ENCODE measurements at regions not wholly inside any gene's neighbourhood (a gene's known extent, or its start where the extent isn't known, plus 50 kb on each side); places are given as distances from the start of the nearest gene placed in this dataset.

DNA sequence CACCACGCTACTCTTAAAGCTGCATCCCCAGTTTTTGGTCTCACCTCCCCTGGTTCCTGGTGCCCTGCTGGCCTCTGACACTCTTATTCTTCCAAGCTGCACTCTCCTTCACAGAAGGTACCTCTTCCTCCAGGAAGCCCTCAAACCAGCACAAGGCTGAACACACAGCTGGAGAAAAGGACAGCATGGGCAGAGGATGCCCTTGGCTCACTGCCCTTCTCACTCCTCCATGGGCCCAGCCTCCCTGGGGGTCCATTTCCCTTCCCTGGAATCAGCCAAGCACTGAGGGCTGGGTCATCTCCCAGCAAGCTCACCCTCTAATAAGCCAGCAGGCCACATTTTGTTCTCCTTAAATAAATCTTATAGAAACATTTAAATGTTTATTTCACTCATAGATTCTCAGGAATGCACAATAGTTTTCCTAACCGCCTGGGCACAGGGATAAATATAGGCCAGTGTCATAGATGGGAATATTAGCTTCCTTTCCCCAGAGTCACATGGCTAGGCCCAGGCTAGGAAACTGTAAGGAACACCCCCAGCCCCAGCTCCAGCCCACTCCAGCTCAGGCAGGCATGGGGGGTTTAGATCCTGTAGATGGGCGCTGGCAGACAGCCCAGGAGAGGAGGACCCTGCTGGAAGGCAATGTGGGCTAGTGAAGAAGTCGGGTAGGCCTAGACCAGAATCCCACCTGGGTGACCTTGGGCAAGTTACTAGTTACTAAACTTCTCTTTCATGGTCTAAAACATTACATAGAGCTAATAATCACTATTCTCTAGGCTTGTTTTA lies 51.5 kb downstream of the IRAG1 start:
- H3K9ac ChIP-seq = peak overlapping the region in 5 of 11 experiments; percentile 22 to 65 (median 55); a peak in 9 of 22 replicates
- peak overlapping the region in 8 of 11 experiments; percentile 27 to 85 (median 66); a peak in 16 of 22 replicates for H3K27ac ChIP-seq
- H3K27me3 ChIP-seq = no peaks in the 10 kb centered on the region
- no peak for TF ChIP-seq Cebpa-rat (IDR thresholded peaks at IDR 0.05)
- H3K4me2 ChIP-seq = peak overlapping the region; percentile 35 to 97 (median 85)
- H3K9me3 ChIP-seq (replicated peaks in 1 of 11) = no peaks in the 10 kb centered on the region
- H3K4me3 ChIP-seq = no peak overlapping the region; a peak in 1 of 20 replicates
- no peaks in the 10 kb centered on the region for H4K20me1 ChIP-seq
- H3K36me3 ChIP-seq = no peaks in the 10 kb centered on the region
- peaks cover 14 to 62% (median 37%) of the 10 kb centered on the region in 10 experiments for H3K4me1 ChIP-seq

DNA sequence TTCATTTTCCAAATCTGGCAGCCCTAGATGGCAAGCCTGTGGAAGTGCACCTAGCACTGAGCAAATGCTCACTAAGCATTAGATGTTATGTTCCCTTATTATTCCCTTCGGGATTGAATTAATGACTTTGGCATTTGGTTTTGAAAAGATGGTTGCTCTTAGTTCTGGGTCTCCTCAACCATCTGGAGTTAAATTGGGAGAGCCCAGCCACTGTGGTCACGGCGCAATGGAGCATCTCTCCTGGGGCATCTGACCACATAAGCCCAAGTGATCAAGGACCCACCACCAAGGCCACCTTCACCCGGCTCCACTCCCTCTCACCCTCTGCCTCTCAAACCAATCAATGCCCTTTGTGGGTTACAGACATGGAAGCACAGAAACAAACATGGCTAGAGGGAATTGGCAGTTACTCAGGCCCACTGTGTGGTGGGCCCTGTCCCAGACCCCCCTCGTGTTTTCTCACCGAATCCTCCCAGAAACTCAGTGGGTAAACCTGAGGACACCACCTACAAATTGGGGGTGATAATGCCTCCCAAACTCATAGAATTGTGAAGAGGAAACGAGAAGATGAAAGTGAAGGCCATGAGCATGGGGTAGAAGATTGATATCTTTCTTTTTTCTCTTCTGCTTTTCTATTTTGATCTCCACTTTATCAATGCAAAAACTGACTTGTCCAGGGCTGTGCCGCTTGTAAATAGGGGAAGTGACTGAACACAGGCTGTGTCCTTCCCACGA lies 52.2 kb downstream of the IRAG1 start:
- Histone ChIP-seq H3K27me3 (no peaks in the 10 kb centered on the region), H3K4me1 (peaks cover 14 to 54% (median 34%) of the 10 kb centered on the region in 10 experiments), H4K20me1 (no peaks in the 10 kb centered on the region), H3K27ac (peak overlapping the region in 9 of 11 experiments; percentile 27 to 85 (median 60); a peak in 18 of 22 replicates), H3K4me2 (peak overlapping the region; percentile 52 to 97 (median 85)), H3K9ac (peak overlapping the region in 6 of 11 experiments; percentile 14 to 65 (median 52); a peak in 13 of 22 replicates), H3K36me3 (no peaks in the 10 kb centered on the region), H3K4me3 (peak overlapping the region in 1 of 10 experiments; percentile 18; a peak in 1 of 20 replicates), H3K9me3 (replicated peaks in 1 of 11) (no peaks in the 10 kb centered on the region)
- TF ChIP-seq Cebpa-rat (IDR thresholded peaks at IDR 0.05) = no peak

DNA sequence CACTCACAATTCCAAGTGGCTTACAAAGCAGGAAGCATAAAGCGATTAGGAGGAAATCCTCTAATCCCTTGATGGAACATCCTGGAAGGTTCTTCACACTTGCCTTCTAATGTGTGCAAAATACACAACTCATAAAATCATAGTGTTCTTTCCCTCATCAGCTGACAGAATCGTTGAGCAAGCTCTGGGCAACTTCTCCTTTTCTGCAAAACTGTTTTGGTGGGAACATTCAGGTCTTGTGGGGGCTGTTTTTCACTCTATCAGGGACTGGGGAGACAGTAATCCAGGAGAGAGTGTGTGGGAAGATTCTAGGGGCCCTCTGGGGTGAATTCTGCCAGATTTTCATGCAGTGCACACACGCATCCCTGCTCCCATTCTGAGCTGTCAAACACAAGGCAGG lies 53.2 kb downstream of the IRAG1 start:
- peaks cover 14 to 50% (median 34%) of the 10 kb centered on the region in 10 experiments for H3K4me1 ChIP-seq
- 0 out of 22 replicates have a peak, but pooled peaks of 1 of the 11 experiments have one; percentile 9 for TF ChIP-seq Cebpa-rat (IDR thresholded peaks at IDR 0.05)
- no peaks in the 10 kb centered on the region for H3K36me3 ChIP-seq

DNA sequence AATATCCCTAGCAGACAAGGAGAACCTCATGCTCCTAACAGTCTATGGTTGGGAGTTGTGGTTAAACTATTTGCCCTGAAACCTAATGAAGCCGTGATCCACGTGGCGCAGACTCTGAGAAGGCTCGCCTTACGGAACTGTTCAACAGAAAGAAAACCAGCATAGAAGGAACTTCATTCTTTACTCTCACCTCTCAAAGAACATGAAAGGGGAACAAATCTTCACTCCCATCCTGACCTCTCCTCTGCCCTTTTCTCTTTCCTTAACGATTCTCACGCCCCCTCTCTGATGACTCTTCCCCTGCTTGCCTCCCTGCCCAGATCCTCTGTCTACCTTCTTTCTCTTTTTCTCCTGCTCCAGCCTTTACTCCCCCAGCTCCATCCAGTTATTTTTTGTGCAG lies 54.2 kb downstream of the IRAG1 start:
- peak overlapping the region in 6 of 11 experiments; percentile 85 to 97 (median 89); a peak in 11 of 22 replicates for H3K4me2 ChIP-seq
- TF ChIP-seq Cebpa-rat (IDR thresholded peaks at IDR 0.05) = no peak
- no peaks in the 10 kb centered on the region for H3K9me3 ChIP-seq (replicated peaks in 1 of 11)
- H3K27ac ChIP-seq = peak overlapping the region in 3 of 11 experiments; percentile 83 to 85 (median 83); a peak in 4 of 22 replicates
- H3K9ac ChIP-seq = no peak overlapping the region
- peaks cover 14 to 48% (median 34%) of the 10 kb centered on the region in 10 experiments for H3K4me1 ChIP-seq
- H3K36me3 ChIP-seq = no peaks in the 10 kb centered on the region
- no peaks in the 10 kb centered on the region for H3K27me3 ChIP-seq
- no peaks in the 10 kb centered on the region for H4K20me1 ChIP-seq
- H3K4me3 ChIP-seq = no peak overlapping the region

More for the DNA sequence above, 53.2 kb downstream of the IRAG1 start:
- Histone ChIP-seq H3K4me2 (peak overlapping the region in 9 of 11 experiments; percentile 6 to 97 (median 85); a peak in 16 of 22 replicates), H3K4me3 (no peak overlapping the region), H3K27ac (peak overlapping the region in 6 of 11 experiments; percentile 27 to 85 (median 78); a peak in 12 of 22 replicates), H3K27me3 (no peaks in the 10 kb centered on the region), H4K20me1 (no peaks in the 10 kb centered on the region), H3K9ac (peak overlapping the region in 3 of 11 experiments; percentile 16 to 50 (median 28); a peak in 5 of 22 replicates), H3K9me3 (replicated peaks in 1 of 11) (no peaks in the 10 kb centered on the region)

GRCh38 chr11:10638316-10638925 lies 55.1 kb downstream of the IRAG1 start:
- no peak overlapping the region for H3K27ac ChIP-seq
- TF ChIP-seq Cebpa-rat (IDR thresholded peaks at IDR 0.05) = no peak
- H3K4me3 ChIP-seq = no peak overlapping the region
- no peaks in the 10 kb centered on the region for H3K36me3 ChIP-seq
- H3K4me1 ChIP-seq = peaks cover 14 to 47% (median 34%) of the 10 kb centered on the region in 10 experiments
- H3K27me3 ChIP-seq = no peaks in the 10 kb centered on the region
- H4K20me1 ChIP-seq = no peaks in the 10 kb centered on the region
- H3K9ac ChIP-seq = no peak overlapping the region
- H3K9me3 ChIP-seq (replicated peaks in 1 of 11) = no peaks in the 10 kb centered on the region
- peak overlapping the region in 1 of 11 experiments; percentile 97; a peak in 1 of 22 replicates for H3K4me2 ChIP-seq

DNA sequence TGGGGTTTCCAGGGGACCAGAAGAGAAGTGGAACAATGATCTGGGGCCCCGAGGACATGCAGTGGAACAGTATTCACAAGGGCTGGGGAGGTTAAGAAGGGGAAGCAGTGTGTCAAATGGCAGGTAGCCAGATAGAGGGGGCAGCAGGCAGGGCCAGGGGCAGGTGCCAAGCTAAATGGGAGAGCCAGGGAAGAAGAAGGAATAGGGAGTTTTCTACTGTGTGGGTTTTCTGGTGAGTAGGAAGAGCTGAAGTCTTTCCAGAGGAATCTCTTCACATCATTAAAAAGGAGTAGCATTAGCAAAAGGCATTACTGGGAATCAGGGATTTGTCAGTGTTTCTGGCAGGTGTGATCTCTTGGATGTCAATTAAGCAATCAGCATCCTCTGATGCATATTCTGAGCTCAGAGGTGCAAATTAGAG lies 55.8 kb downstream of the IRAG1 start:
- Histone ChIP-seq H3K4me3 (no peak overlapping the region), H3K36me3 (no peaks in the 10 kb centered on the region), H3K9ac (no peak overlapping the region), H3K4me2 (no peak overlapping the region), H3K27me3 (no peaks in the 10 kb centered on the region), H3K27ac (no peak overlapping the region), H4K20me1 (no peaks in the 10 kb centered on the region), H3K4me1 (peaks cover 14 to 40% (median 34%) of the 10 kb centered on the region in 10 experiments), H3K9me3 (replicated peaks in 1 of 11) (no peaks in the 10 kb centered on the region)
- TF ChIP-seq Cebpa-rat (IDR thresholded peaks at IDR 0.05) = no peak

GRCh38 chr11:10634407-10634806 lies 59.1 kb downstream of the IRAG1 start:
- Histone ChIP-seq H3K4me3 (no peak overlapping the region), H3K9ac (no peak overlapping the region), H3K4me1 (peaks cover 0 to 7% (median 3%) of the 10 kb centered on the region in 10 experiments; a peak in 10 of 20 replicates), H3K36me3 (no peaks in the 10 kb centered on the region), H3K27me3 (no peaks in the 10 kb centered on the region), H3K9me3 (replicated peaks in 1 of 11) (no peaks in the 10 kb centered on the region), H3K27ac (no peak overlapping the region), H3K4me2 (no peak overlapping the region), H4K20me1 (no peaks in the 10 kb centered on the region)
- no peak for TF ChIP-seq Cebpa-rat (IDR thresholded peaks at IDR 0.05)

- H3K36me3 ChIP-seq = no peaks in the 10 kb centered on the region
- no peaks in the 10 kb centered on the region for H4K20me1 ChIP-seq
- TF ChIP-seq Cebpa-rat (IDR thresholded peaks at IDR 0.05) = no peak
- H3K9ac ChIP-seq = no peak overlapping the region
- H3K4me3 ChIP-seq = no peak overlapping the region
- no peak overlapping the region for H3K4me2 ChIP-seq
- H3K4me1 ChIP-seq = peaks cover 7 to 12% (median 8%) of the 10 kb centered on the region in 10 experiments; a peak in 16 of 20 replicates
- no peaks in the 10 kb centered on the region for H3K9me3 ChIP-seq (replicated peaks in 1 of 11)
- no peaks in the 10 kb centered on the region for H3K27me3 ChIP-seq
- H3K27ac ChIP-seq = no peak overlapping the region
Observed at GRCh38 chr11:10633261-10633660, 60.3 kb downstream of the IRAG1 start.

Data from BLaER1 treated with 17β-estradiol and CSF1 and Interleukin-3, amounts not matched to agents 10 nM and 100 nM (cell line).